ENCODE measurements at regions not wholly inside any gene's neighbourhood (a gene's known extent, or its start where the extent isn't known, plus 50 kb on each side); places are given as distances from the start of the nearest gene placed in this dataset.
"Not testable (repeated sequence)": the region's sequence is repeated elsewhere in the genome, so short reads cannot be mapped to it uniquely, and the experiment has no call there.

GRCh38 chr9:99663856-99664255 lies 157.8 kb upstream of the NR4A3 start:
- TF ChIP-seq CTCF (IDR thresholded peaks at IDR 0.05; ENCODE audit: low read depth, low read length) = peak; percentile 32; the same call in 1 of the 2 replicates
- no peak for DNase-seq
- Histone ChIP-seq H3K9me3 (no peaks in the 10 kb centered on the region), H3K4me1 (peaks cover 3% of the 10 kb centered on the region; the same call in 1 of the 2 replicates), H3K4me3 (ENCODE audit: low read depth, low read length) (no peak overlapping the region), H3K27me3 (no peaks in the 10 kb centered on the region), H3K36me3 (no peaks in the 10 kb centered on the region)

GRCh38 chr9:99666571-99666970 lies 155.1 kb upstream of the NR4A3 start:
- no peaks in the 10 kb centered on the region for H3K36me3 ChIP-seq
- H3K27me3 ChIP-seq = no peaks in the 10 kb centered on the region
- TF ChIP-seq CTCF (IDR thresholded peaks at IDR 0.05; ENCODE audit: low read depth, low read length) = no peak
- peaks cover 3% of the 10 kb centered on the region; the same call in 1 of the 2 replicates for H3K4me1 ChIP-seq
- H3K9me3 ChIP-seq = no peaks in the 10 kb centered on the region
- DNase-seq = no peak
- no peak overlapping the region for H3K4me3 ChIP-seq (ENCODE audit: low read depth, low read length)

DNA sequence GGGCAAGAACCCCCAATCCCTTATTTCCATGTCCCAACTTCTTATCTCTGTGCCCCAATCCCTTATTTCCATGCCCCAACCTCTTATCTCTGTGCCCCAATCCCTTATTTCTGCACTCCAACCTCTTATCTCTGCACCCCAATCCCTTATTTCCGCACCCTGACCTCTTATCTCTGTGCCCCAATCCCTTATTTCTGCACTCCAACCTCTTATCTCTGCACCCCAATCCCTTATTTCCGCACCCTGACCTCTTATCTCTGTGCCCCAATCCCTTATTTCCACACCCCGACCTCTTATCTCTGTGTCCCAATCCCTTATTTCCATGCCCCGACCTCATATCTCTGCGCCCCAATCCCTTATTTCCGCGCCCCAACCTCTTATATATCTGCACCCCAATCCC lies 150.8 kb upstream of the NR4A3 start:
- not testable (repeated sequence) for H3K4me3 ChIP-seq (ENCODE audit: low read depth, low read length); H3K9me3 ChIP-seq; DNase-seq; H3K4me1 ChIP-seq; H3K27me3 ChIP-seq; H3K36me3 ChIP-seq

DNA sequence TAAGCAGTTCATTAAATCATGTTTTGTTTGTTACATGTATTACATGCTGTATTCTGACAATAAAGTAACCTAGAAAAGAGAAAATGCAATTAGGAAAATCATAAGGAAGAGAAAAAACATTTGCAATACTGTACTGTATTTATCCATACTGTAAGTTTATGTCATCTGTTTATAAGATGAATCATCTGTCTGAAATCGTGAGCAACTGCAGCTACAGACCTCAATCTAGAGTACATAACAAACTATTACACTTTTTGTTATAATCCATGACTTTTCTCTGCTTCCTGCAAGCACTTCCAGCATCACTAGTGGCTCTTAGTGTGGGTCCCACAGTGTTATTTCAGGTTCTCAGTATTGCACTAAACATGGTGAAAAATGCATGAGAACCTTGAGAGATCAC lies 144.4 kb upstream of the NR4A3 start:
- TF ChIP-seq CTCF (IDR thresholded peaks at IDR 0.05; ENCODE audit: low read depth, low read length) = no peak
- H3K9me3 ChIP-seq = no peaks in the 10 kb centered on the region
- H3K4me3 ChIP-seq (ENCODE audit: low read depth, low read length) = no peak overlapping the region
- no peaks in the 10 kb centered on the region for H3K36me3 ChIP-seq
- no peaks in the 10 kb centered on the region for H3K27me3 ChIP-seq
- H3K4me1 ChIP-seq = no peaks in the 10 kb centered on the region
- DNase-seq = no peak

GRCh38 chr9:99678566-99678965 lies 143.1 kb upstream of the NR4A3 start:
- TF ChIP-seq CTCF (IDR thresholded peaks at IDR 0.05; ENCODE audit: low read depth, low read length) = no peak
- Histone ChIP-seq H3K36me3 (no peaks in the 10 kb centered on the region), H3K27me3 (no peaks in the 10 kb centered on the region), H3K9me3 (no peaks in the 10 kb centered on the region), H3K4me3 (ENCODE audit: low read depth, low read length) (no peak overlapping the region), H3K4me1 (no peaks in the 10 kb centered on the region)
- DNase-seq = no peak

GRCh38 chr9:99680191-99680590 lies 141.5 kb upstream of the NR4A3 start:
- H3K4me1 ChIP-seq = no peaks in the 10 kb centered on the region
- no peak for TF ChIP-seq CTCF (IDR thresholded peaks at IDR 0.05; ENCODE audit: low read depth, low read length)
- H3K9me3 ChIP-seq = no peaks in the 10 kb centered on the region
- DNase-seq = no peak
- no peak overlapping the region for H3K4me3 ChIP-seq (ENCODE audit: low read depth, low read length)
- H3K36me3 ChIP-seq = no peaks in the 10 kb centered on the region
- H3K27me3 ChIP-seq = no peaks in the 10 kb centered on the region

DNA sequence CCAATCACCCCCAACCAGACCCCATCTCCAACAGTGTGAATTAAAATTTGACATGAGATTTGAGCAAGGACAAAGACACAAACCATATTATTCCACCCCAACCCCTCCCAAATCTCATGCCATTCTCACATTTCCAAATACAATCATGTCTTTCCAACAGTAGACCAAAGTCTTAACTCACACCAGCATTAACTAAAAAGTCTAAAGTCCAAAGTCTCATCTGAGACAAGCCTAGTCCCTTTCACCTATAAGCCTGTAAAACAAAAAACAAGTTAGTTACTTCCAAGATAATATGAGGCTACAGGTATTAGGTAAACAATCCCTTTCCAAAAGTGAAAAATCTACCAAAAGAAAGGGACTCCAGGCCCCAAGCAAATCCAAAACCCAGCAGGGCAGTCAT lies 140.6 kb upstream of the NR4A3 start:
- Histone ChIP-seq H3K36me3 (no peaks in the 10 kb centered on the region), H3K4me1 (no peaks in the 10 kb centered on the region), H3K4me3 (ENCODE audit: low read depth, low read length) (no peak overlapping the region), H3K27me3 (no peaks in the 10 kb centered on the region), H3K9me3 (no peaks in the 10 kb centered on the region)
- no peak for TF ChIP-seq CTCF (IDR thresholded peaks at IDR 0.05; ENCODE audit: low read depth, low read length)
- DNase-seq = no peak

Measured in BE2C (cell line).